ENCODE measurements at regions not wholly inside any gene's neighbourhood (a gene's known extent, or its start where the extent isn't known, plus 50 kb on each side); places are given as distances from the start of the nearest gene placed in this dataset.

DNA sequence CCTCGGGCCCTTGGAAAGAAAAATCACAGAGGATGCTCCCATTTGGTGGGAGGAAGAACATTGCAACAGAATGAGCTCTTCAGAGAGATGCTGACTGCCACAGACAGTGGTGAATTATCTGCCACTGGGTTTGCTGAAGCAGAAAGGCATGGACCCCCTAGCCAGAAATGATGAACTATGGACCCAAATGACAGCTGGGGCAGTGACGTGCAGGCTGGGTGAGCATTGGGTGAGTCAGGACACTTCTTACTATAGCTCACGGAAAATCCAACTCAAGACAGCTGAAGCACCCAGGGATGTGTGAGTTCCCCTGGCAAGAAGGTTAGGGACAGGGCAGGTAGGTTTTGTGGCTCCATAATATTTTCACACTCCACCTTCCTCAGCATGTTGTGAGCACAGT, 993.2 kb downstream of the BCL11B start:
- DNase-seq (ENCODE audit: low read depth, low spot score) = no peak

DNA sequence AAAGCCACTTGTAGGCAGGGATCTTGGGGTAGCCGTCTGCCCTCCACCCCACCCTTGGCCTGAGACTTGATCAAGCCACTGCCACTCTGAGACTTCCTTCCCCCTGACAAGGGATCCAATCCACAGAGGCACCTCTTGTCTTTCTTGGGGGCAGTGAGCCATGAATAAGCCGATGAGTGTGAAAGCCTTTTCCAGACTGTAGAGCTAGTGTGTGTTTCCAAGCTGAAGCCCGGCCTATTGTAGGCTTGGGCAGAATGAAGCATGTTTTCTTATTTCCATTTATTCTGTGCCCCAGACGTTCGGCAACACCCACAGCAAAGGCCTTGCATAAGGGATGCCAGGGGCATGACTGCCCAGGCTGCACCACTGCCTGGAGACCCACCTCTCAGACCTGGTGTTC, 991.6 kb downstream of the BCL11B start:
- DNase-seq (ENCODE audit: low read depth, low spot score) = no peak

DNA sequence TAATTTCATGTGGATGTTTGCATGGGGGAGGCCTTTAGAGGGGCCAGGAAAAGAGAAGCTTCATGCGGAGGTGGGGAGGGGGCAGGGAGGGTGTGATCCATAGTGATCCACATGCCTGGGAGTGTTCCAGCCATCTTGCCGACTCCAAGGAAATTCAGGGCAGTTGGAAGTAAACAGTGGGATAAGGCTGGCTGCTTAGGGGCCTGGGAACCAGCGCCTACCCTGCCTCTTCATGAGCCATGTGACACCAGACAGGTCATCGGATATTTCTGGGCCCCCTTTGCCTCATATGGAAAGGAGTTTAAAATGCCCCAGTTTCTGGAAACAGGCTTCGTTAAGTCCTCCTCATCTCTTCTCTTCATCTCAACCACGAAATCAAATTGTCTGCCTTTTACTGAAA, 983.2 kb downstream of the BCL11B start:
- DNase-seq (ENCODE audit: low read depth, low spot score) = no peak

DNA sequence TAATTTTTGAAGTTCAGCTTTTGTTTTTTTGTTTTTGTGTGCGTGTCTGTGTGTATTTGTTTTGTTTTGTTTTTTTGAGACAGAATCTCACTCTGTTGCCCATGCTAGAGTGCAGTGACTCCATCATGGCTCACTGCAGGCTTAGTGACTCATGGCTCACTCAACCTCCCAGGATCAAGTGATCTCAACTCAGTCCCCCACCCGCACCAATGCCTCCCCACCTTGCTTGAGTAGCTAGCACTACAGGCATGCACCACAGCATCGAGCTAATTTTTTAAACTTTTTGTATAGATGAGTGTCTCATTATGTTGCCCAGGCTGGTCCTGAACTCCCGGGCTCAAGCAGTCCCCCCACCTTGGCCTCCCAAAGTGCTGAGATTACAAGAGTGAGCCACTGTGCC, 981.4 kb downstream of the BCL11B start:
- no peak for DNase-seq (ENCODE audit: low read depth, low spot score)

DNA sequence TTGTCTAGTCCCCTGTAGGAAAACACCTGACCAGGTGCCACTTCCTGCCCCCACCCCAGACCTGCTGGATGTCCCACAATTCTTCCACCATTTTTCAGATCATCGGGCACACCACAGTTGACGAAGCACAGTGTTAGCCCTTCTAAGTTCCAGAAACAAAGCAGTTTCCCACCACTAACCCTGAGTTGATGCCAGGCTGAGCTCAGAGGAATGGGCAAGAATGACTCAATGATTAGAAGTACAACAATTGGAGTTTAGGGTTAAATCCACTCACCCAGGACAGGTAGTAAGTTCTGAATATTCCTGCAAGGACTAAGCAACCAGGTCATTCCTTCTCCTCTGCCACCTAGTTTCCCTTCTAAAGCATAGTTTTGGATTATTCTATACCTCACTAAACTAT, 979.8 kb downstream of the BCL11B start:
- no peak for DNase-seq (ENCODE audit: low read depth, low spot score)

DNA sequence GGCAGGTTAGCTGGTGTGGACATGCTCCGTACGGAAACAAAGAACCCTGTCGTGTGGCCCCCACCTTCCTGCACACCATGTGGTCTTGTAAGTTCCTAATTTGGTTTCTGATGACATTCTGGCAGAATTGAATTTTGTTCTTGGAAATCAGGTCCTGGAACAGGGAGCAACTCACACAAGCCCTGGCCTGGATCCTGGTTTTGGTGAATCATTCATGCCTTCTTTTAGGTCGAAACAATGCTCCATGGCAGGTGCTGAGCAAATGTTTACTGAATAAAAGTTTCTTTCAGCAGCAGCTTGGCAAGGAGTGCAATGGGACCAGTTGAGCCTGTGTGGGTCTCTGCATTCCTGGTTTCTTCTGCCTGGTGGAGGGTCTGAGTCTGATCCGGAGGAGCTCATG, 978.4 kb downstream of the BCL11B start:
- no peak for DNase-seq (ENCODE audit: low read depth, low spot score)

DNA sequence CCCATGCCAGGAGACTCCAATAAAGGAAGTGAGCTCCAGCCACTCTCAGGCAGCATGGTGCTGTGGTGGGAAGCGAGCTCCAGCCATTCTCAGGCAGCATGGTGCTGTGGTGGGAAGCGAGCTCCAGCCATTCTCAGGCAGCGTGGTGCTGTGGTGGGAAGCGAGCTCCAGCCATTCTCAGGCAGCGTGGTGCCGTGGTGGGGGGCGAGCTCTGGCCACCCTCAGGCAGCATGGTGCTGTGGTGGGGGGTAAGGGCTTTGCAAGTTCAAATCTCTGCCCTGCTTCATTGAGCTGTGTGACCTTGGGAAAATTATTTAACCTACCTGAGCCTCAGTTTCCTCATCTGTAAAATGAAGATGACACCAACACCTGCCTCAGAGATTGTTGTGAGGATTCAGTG, 975.1 kb downstream of the BCL11B start:
- DNase-seq (ENCODE audit: low read depth, low spot score) = no peak

DNA sequence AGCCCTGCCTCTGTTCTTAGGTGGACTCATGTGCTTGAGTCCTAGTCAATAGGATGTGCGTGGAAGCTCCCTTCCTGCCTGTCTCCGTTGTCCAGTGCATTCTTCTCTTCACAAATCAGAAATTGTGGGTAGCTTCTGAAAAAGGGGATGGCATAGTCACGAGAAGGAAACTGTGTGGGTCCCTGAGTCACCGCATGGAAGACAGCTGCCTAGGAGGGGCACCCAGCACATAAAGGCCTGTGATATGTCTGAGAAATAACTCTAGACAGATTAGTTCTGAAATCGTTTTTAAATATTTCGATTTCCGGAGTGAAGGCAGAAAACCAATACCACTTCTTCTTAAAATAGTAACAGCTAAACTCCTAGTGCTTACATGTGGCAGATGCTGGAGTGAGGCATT, 974.4 kb downstream of the BCL11B start:
- no peak for DNase-seq (ENCODE audit: low read depth, low spot score)

DNA sequence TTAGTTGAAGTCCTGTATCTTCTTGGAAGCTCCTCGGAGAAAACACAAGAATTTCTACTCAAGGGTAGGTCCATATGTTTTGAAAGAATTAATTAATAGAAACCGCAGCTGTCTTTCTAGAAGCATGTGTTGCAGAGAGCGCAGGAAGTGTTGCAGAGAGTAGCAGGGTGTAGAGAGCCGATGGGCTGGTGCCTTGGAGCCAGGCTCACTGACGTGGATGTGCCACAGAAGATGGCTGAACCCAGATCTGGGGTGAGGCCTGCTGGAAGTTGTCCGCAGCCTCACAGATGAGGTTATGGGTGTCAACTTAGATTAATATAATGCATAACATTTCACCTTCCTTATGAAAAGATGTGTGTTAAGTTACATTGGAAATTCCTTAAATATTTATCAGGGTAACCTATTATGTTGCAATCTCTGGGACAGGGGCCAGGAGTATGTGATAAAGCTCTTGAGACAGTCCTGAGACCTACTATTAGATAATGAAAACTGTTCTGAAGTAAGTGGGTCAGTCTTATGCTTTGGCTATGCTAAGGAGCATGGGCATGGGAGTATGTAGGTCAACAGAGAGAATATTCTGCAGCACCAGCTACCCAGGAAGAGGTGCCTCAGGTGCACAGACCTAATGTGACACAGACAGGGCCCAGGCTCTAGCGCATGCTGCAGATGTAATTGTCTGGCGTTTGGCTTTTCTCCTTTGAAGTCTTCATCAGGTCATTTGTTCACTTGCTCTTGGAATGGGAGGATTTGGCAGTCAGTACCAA, 973.3 kb downstream of the BCL11B start:
- no peak for DNase-seq (ENCODE audit: low read depth, low spot score)

DNA sequence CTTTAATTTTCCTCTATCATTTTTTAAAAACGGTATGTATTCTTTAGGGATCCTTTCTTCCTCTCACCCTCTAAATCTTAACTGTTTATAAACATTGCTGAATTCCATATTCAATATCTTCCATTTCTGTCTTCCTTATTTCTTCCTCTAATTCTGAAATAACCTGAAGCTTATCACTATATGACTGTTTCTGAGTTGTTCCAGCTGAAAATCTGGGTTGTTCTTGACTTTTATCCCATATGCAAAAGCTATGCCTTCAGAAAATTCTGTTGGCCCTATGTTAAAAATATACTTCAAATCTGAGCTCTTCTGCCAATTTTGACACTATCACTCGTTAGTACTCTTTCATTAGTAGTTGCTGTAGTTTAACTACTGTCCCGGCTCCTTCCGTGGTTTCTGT, 970.3 kb downstream of the BCL11B start:
- DNase-seq (ENCODE audit: low read depth, low spot score) = no peak

DNA sequence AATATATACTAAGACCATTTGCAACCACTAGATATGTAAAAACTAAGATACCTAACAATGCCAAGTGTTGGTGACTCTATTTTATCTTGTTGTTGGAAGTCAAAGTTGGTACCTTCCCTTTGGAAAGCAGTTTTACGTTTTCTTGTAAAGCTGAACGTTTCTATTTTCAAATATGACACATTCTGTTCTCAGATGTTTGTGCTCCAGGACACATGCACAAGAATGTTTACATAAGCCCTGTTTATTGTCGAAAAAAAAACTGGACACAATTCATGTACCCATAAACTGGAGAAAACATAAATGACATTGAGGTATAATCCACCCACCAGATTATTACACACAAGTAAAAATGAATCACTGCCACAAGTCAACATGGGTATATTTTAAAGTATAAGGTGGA, 967.4 kb downstream of the BCL11B start:
- no peak for DNase-seq (ENCODE audit: low read depth, low spot score)

DNA sequence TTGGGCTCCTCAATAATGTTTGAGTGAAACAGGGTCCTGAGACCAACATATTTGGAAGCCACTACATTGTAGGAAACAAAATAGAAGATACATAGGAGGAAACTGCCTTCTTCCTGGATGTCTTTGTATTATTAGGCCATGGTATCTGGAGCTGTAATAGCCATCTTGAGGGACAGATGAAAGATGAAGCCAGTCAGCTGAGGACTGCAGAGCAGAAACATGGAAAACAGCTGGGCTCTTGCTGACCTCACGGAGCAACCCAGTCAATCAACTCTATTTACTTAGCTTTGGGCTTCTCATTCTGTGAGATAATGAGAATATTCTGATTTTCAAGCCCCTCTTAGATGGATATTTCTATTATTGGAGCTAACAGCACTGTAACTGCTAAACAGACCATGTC, 962.4 kb downstream of the BCL11B start:
- no peak for DNase-seq (ENCODE audit: low read depth, low spot score)

DNA sequence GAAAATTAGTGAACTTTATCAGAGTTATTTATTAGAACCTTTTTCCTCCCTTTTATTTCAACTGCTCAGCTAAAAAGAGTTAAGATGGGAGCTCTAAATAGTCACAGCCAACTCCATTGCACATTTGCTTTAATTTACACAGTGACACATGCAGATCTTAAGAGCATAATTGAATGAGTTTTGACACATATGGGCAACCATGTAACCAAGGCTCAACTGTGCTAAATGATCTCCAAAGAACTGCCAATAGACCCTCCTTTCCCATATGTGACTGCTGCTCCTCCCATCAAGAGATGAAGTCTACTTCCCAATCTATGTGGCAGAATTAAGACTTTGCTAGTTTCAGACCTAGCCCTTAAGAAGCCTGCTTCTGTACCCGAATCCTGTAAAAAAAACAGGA, 960.0 kb downstream of the BCL11B start:
- no peak for DNase-seq (ENCODE audit: low read depth, low spot score)

DNA sequence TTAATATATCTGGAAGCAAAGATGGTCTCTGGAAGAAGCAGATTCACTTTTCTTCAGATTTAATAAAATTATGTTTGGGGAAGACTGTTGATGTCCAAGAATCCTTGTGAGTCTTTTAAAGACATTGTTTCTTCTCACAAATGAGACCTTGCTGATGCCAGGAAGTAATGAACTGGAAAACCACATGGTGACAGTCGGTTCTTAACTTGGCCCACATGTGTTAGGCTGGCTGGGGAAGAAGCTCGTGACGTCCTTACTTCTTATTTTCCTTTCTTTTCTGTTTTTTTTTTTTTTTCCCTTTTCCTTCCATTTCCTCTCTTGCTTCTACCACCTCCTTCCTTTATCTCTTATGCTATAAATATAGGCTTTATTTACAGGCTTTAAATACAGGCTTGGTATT, 950.2 kb downstream of the BCL11B start:
- DNase-seq (ENCODE audit: low read depth, low spot score) = no peak

DNA sequence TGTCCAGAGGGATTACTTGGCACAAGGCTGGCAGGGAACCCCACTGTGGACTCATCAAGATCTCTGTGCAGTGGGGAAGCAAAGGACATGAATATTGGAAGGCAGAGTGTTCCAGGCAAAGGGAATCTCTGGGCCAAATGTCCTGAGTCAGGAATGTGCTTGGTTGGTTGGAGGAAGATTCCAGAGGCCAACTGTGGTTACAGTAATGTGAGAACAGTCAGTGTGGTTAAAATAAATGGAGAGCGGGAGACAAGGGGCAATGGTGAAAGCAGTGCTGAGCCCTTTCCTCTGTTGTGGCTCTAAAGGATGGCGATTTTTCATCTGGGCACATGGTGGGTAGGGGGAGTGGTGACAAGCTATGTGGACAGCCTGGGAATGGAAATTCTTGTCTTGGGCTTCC, 948.2 kb downstream of the BCL11B start:
- DNase-seq (ENCODE audit: low read depth, low spot score) = no peak

DNA sequence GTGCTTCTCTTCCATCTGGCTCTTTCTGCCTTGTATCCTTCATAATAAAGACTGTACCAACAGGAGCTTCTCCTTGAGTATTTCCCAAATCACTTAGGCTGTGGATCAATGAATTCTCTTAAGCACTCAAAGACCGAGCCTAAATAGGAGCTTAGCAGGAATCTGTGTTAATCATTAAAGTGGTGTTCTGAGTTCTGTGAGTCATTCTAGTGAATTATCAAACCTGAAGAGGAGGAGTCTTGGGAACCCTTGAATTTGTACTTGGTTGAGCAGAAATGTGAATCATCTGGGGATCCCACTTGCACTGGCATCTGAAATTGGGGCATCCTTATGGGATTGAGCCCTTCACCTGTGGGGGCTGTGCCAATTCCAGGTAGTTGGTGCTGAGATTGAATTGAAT, 946.2 kb downstream of the BCL11B start:
- DNase-seq (ENCODE audit: low read depth, low spot score) = no peak

DNA sequence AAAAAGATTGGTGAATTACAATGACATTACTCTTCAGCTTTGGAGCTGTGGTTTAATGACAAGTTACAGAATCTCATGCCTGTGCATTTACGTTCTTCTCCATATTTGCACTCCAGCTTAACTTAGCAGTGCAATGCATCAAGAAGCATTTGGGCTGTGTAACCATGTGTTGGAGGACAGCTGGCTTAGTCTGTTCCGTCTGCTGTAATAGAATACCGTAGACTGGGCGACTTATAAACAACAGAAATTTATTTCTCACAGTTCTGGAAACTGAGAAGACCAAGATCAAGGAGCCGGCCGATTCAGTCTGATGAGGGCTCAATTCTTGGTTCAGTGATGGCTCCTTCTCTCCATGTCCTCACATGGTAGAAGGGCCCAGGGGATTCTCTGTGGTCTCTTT, 943.5 kb downstream of the BCL11B start:
- no peak for DNase-seq (ENCODE audit: low read depth, low spot score)

DNA sequence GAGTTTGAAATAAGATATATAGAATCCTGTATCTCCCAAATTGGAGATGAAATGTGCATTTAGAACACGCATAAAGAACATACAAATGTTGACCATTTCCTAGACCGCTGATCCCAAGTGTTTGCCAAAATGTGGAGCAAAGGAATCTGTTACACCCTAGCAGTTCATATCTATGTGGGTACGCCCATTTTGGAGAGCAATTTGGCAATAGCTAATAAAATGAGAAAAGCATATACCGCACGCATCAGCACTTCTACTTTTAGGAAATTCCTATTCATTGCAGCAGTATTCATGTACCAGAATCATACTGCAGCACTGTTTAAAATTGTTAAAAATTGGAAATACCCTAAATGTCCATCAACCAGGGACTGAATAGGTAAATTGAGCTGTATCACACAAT, 937.8 kb downstream of the BCL11B start:
- DNase-seq (ENCODE audit: low read depth, low spot score) = no peak

DNA sequence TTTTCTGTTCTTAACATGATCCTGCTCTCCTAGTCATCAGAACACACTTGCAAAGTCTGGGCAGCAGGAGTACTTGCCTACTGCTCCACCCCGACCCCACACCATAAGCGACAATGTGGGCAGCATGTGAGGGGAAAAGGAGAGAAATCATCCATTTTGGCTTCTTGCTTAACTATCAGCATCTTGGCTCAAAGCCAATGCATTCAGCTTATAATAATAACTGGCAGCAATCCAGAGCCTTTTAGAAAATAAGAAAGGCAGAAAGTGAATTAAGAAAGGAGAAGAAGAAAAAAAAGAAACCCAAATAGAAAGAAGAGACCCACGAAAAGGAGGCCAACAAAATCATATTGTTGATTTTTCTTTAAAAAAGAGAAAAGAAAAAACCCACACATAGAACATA, 930.8 kb downstream of the BCL11B start:
- DNase-seq (ENCODE audit: low read depth, low spot score) = no peak

DNA sequence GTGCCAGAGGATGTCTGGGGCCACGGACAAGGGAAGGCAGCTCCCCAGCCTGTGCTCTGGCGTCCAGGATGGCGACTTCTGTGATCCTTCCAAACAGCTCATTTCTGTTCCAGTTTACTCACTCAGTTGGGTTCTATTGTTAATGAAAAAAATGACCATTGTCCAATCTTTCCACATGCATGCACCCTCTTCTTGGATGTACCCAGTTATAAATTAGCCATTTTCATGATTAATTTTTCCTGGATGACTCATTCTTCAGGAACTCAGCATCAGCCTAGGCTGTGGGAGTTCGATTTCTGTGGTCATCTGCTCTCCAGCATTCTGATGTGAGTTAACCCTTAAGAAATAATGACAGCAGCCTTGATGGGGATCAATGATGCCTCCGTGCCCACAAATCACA, 926.8 kb downstream of the BCL11B start:
- DNase-seq (ENCODE audit: low read depth, low spot score) = no peak

DNA sequence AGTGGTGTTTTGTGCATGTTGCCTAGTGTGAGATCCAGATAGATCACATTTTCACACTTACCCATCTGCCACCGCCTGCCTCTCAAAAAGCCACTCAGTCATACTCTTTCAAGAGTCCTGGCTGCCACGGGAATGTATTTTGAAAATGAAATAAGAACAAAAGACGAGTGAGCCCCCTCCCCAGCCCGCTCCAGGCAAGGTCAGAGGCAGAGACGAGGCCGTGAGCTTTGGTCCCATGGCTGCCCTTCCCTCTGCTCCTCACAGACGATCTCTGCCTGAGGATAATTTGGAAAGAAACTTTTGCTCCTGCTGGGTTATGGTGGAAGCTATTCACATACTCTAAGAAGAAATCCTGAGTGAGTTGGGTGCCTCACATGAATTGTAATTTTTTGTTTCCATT, 924.3 kb downstream of the BCL11B start:
- no peak for DNase-seq (ENCODE audit: low read depth, low spot score)

DNA sequence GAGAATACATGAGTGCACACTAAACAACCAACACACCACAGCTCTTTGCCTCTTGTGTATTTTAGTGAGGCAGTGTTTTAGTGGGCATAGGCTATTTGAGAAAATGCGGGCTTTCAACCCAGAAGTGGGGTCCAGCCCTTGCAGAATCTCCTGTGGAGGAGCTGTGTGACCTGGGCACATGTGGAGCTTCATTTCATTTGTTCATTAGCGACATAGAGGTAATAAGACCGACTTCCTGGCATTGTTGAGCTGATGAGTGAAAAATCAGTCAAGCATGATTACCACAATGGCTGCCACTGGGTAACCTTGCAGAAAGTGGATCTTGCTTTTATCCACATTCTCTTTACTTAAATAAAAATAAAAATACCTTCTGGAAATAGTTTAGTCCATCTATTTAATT, 923.5 kb downstream of the BCL11B start:
- no peak for DNase-seq (ENCODE audit: low read depth, low spot score)

DNA sequence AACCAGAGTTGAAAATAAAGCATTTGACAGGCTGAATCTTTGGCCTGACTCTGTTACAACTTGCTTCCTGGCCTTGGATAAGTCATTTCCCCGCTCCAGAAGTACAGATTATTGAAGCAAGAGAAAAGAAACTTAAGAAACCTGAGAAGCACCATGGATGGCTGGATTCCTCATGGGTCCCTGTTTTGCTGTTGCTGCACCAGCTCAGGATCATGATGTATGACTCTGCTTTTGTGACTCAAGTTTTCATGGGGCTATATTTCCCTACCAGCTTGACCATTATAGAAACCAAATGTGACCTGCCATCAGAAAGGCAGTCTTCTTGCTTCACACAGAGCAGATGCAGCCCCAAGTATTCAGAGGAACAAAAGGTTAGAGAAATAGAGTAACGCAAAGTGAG, 921.8 kb downstream of the BCL11B start:
- no peak for DNase-seq (ENCODE audit: low read depth, low spot score)

DNA sequence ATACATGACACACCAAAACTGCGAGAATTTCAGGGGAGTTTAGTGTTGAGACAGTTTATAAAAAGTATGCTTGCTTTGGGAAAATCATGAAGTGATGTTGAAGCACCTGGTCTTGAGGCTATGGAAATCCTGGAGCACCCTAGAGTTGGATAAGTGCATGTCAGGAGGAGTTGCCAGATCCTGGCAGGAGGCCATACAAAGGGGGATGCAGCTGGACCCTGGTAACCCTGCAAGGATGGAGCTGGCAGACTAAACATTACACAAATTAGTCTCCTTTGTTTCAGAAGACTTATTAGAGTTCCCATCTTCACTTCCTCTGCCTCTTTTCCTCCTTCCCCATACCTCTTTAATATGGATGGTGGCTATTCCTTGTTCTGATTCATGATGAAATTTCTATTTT, 907.0 kb downstream of the BCL11B start:
- no peak for DNase-seq (ENCODE audit: low read depth, low spot score)
